GM12878 (cell line): ENCODE measurements at regions not wholly inside any gene's neighbourhood (a gene's known extent, or its start where the extent isn't known, plus 50 kb on each side); places are given as distances from the start of the nearest gene placed in this dataset.

Experiments
- BCLAF1 ChIP-seq: fragments of 450-650 bp; IDR thresholded peaks from 2 replicates; pipeline ENCODE4 v1.6.1; 2017; ENCODE audit warnings: antibody characterized with exemption, mild to moderate bottlenecking, moderate library complexity
- CTCF ChIP-seq, 3 experiments: IDR thresholded peaks in 2 of 3; conservative IDR thresholded peaks in 1 of 3; 2 replicates each; pipeline ENCODE4 v1.5.1; 2011; ENCODE audit warnings: low read depth in 3 of 3, low read length in 3 of 3, mild to moderate bottlenecking in 3 of 3, control low read depth in 2 of 3, moderate library complexity in 2 of 3, inconsistent platforms in 1 of 3, mixed read lengths in 1 of 3; ENCODE audit not compliant: control insufficient read depth in 2 of 3, insufficient read depth in 1 of 3; ENCODE audit errors: extremely low read depth in 1 of 3
- SMC3 ChIP-seq: IDR thresholded peaks from 2 replicates; pipeline ENCODE4 v1.6.1; 2011; ENCODE audit warnings: low read length, improper control_type of control experiment, borderline replicate concordance
- SREBF2 ChIP-seq: IDR thresholded peaks from 2 replicates; pipeline ENCODE4 v1.6.1; 2012; ENCODE audit warnings: mild to moderate bottlenecking, low read length

- TF ChIP-seq CTCF (IDR thresholded peaks at IDR 0.05 in 2 of 3, conservative IDR thresholded peaks at IDR 0.05 in 1 of 3; ENCODE audit: control insufficient read depth in 2 of 3, extremely low read depth in 1 of 3, insufficient read depth in 1 of 3, low read depth in 3 of 3, low read length in 3 of 3), result no peak
- TF ChIP-seq BCLAF1, result no peak
- TF ChIP-seq SREBF2, result no peak
- no peak for TF ChIP-seq SMC3
These were observed 588.7 kb upstream of the SALL3 start for GRCh38 chr18:78390952-78391348.
